Gastroesophageal sphincter (tissue), 3 donors: ENCODE measurements at regions not wholly inside any gene's neighbourhood (a gene's known extent, or its start where the extent isn't known, plus 50 kb on each side); places are given as distances from the start of the nearest gene placed in this dataset.
"Not testable (repeated sequence)": the region's sequence is repeated elsewhere in the genome, so short reads cannot be mapped to it uniquely, and the experiment has no call there.

Experiments
- EP300 ChIP-seq: sonication (generic); formaldehyde crosslinking; IDR thresholded peaks from one replicate; pipeline ENCODE4 v1.6.1; 2017; ENCODE audit warnings: antibody characterized with exemption, mild to moderate bottlenecking
- POLR2A ChIP-seq, 2 donors: fragments of 450-650 bp; IDR thresholded peaks; one replicate each; pipeline ENCODE4 v1.6.1; 2017; ENCODE audit warnings: antibody characterized with exemption in 2 of 2, mild to moderate bottlenecking in 2 of 2, moderate library complexity in 1 of 2
- POLR2AphosphoS5 ChIP-seq: sonication (generic); formaldehyde crosslinking; IDR thresholded peaks from one replicate; pipeline ENCODE4 v1.6.1; 2017; ENCODE audit warnings: antibody characterized with exemption
- TF ChIP-seq, protein P1 (sequence below), 4 experiments: fragments of 200-600 bp in 2 of 4; fragments of 450-650 bp in 2 of 4; sonication (generic) in 1 of 4; IDR thresholded peaks; one replicate each; pipeline ENCODE4 v1.5.1; 2017 to 2019; ENCODE audit warnings: antibody characterized with exemption in 4 of 4, mild to moderate bottlenecking in 2 of 4, moderate library complexity in 2 of 4

DNA sequence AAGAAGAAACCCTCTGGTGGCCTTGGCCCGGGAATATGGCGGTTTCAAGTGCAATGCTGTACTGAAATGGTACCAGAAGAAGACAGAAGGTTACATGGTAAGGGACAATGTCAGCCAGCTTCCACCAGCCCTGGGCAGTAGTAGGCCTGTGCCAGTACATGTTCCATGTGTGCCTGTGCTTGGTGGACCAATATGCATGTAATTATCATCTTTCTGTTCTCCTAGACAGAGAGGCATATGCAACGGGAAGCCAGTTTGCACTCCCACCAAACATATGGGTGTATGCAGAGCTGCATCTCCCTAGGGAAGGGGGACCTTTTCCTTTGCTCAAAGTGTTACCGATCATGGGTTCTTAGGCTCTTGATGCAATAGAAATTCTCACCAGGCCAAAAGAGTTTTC, 80.9 kb upstream of the ADORA2B start:
- TF ChIP-seq POLR2AphosphoS5; POLR2A (IDR thresholded peaks at IDR 0.05); EP300: not testable (repeated sequence)
- TF ChIP-seq, protein P1, sequence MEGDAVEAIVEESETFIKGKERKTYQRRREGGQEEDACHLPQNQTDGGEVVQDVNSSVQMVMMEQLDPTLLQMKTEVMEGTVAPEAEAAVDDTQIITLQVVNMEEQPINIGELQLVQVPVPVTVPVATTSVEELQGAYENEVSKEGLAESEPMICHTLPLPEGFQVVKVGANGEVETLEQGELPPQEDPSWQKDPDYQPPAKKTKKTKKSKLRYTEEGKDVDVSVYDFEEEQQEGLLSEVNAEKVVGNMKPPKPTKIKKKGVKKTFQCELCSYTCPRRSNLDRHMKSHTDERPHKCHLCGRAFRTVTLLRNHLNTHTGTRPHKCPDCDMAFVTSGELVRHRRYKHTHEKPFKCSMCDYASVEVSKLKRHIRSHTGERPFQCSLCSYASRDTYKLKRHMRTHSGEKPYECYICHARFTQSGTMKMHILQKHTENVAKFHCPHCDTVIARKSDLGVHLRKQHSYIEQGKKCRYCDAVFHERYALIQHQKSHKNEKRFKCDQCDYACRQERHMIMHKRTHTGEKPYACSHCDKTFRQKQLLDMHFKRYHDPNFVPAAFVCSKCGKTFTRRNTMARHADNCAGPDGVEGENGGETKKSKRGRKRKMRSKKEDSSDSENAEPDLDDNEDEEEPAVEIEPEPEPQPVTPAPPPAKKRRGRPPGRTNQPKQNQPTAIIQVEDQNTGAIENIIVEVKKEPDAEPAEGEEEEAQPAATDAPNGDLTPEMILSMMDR (IDR thresholded peaks at IDR 0.05) = not testable (repeated sequence)
